Heart left ventricle (tissue), 16 donors: ENCODE measurements at regions not wholly inside any gene's neighbourhood (a gene's known extent, or its start where the extent isn't known, plus 50 kb on each side); places are given as distances from the start of the nearest gene placed in this dataset.

ENCODE experiments used
- ATAC-seq, 4 donors: fragments of 200-7000 bp; cut with Tn5 transposase; one replicate each; pipeline ENCODE4 v1.9.1; 2020 to 2022; ENCODE audit warnings: moderate library complexity in 4 of 4, mild to moderate bottlenecking in 3 of 4, moderate number of reproducible peaks in 1 of 4
- DNase-seq, 5 donors: peaks; one replicate each; pipeline ENCODE4 v3.0.0-alpha.2; 2020
- H3K27ac ChIP-seq, 12 donors: fragments of 200-600 bp; sonication (generic) in 4 of 12; one replicate each; pipeline versions ENCODE4 v1.5.0 to v1.8.0; 2016 to 2022; ENCODE audit warnings: mild to moderate bottlenecking in 2 of 12
- H3K27me3 ChIP-seq, 9 donors: fragments of 200-600 bp; sonication (generic) in 2 of 9; one replicate each; pipeline versions ENCODE4 v1.5.1 to v1.8.0; 2016 to 2022; ENCODE audit warnings: mild to moderate bottlenecking in 3 of 9
- H3K36me3 ChIP-seq, 9 donors: fragments of 200-600 bp; sonication (generic) in 2 of 9; one replicate each; pipeline versions ENCODE4 v1.5.0 to v1.8.0; 2018 to 2022; ENCODE audit warnings: mild to moderate bottlenecking in 2 of 9
- H3K4me1 ChIP-seq, 12 donors: fragments of 200-600 bp; sonication (generic) in 4 of 12; one replicate each; pipeline versions ENCODE4 v1.5.0 to v1.8.0; 2016 to 2022; ENCODE audit warnings: mild to moderate bottlenecking in 3 of 12
- H3K4me3 ChIP-seq, 12 donors: fragments of 200-600 bp; sonication (generic) in 4 of 12; one replicate each; pipeline versions ENCODE4 v1.5.0 to v1.8.0; 2017 to 2022; ENCODE audit warnings: mild to moderate bottlenecking in 9 of 12, moderate library complexity in 4 of 12
- H3K9me3 ChIP-seq, 12 donors: fragments of 200-600 bp; sonication (generic) in 4 of 12; one replicate each; pipeline versions ENCODE4 v1.5.0 to v1.8.0; 2016 to 2022; ENCODE audit warnings: mild to moderate bottlenecking in 1 of 12
- CTCF ChIP-seq, 12 donors: fragments of 200-600 bp; sonication (generic) in 4 of 12; IDR thresholded peaks; one replicate each; pipeline versions ENCODE4 v1.5.0 to v1.8.0; 2018 to 2022; ENCODE audit warnings: antibody characterized with exemption in 12 of 12, mild to moderate bottlenecking in 5 of 12
- POLR2A ChIP-seq, 2 donors: fragments of 450-650 bp; IDR thresholded peaks; one replicate each; pipeline ENCODE4 v1.6.1; 2017; ENCODE audit warnings: antibody characterized with exemption in 2 of 2, mild to moderate bottlenecking in 2 of 2, moderate library complexity in 2 of 2
- WGBS, 4 donors: extraction: QIAGEN DNeasy Blood & Tissue Kit in 2 of 4; methylation state at CpG; one replicate each; pipeline versions ENCODE4 v1.1.5 to v1.1.7; 2013 to 2018; 5-methylcytosine and 5-hydroxymethylcytosine counted together
- intact Hi-C, 10 donors: fragments of 100-400 bp; cut with DNase I; formaldehyde crosslinking; loops; one replicate each; pipeline versions ENCODE4 v1.11.1 to v1.14.2; 2022
- donor health status: ischemic (EF 13 %, LVEDD 7.1; RV severe dilation, severe dysfunction).
- donor health status: healthy with polysubstance abuse.
- donor health status: DM: no; HTN: yes; CAD: no.
- donor health status: DM: no; HTN: no; CAD: no.
- donor health status: ischemic (EF 25% LVEDD 6.9; RV normal size, moderate dysfunction).
- donor health status: ischemic (EF 25% LVEDD 5.7; RV mildly dilated, moderate dysfunction).
- donor health status: healthy.
- donor health status: DM: yes; HTN: yes; CAD: no.
- donor health status: ischemic (EF 35%, LVEDD 5.7; RV mildly dilated, moderate dysfunction).
- donor health status: nonischemic (EF 11% LVEDD 7.7; RV severe dilation, severe dysfunction).
- donor health status: DM: yes; HTN: yes; CAD: no.
- donor health status: PGD.
- donor health status: ischemic (EF 29% LVEDD 5.4; RV normal size, mild dysfunction).
- donor health status: nonischemic (EF 23%, LVEDD 6.1; RV moderate dilation, normal function).

- no peak overlapping the region for H3K27ac ChIP-seq
Measured at GRCh38 chr13:93025984-93026383, 200.6 kb upstream of the GPC6 start.

DNA sequence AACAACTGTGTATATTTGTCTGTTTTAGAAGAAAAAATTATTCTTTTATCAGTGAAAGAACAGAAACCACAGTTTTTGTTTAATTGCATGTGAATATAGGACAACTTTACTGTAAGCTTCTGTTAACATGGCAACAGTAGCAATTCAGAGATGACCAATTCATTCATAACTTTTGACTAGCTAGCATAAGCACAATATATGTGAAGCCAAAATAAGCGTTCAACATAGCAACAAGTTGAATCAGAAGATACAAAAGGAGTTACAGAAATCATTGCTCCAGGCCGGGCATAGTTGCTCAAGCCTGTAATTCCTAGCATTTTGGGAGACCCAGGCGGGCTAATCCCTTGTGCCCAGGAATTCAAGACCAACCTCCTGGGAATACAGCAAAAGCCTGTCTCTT is 197.1 kb upstream of the GPC6 start:
- WGBS, 4 donors: 74 to 89% (median 78%) methylated on average over 3 of the region's 3 CpGs
- no peaks in the 10 kb centered on the region for H3K9me3 ChIP-seq
- no peak overlapping the region for H3K27ac ChIP-seq
- TF ChIP-seq CTCF (IDR thresholded peaks at IDR 0.05) (no peak), POLR2A (IDR thresholded peaks at IDR 0.05) (no peak)
- H3K36me3 ChIP-seq: no peaks in the 10 kb centered on the region
- H3K4me3 ChIP-seq: no peak overlapping the region
- intact Hi-C loops: no loop called here
- H3K4me1 ChIP-seq: no peaks in the 10 kb centered on the region
- DNase-seq (no peak), ATAC-seq (no peak)
- H3K27me3 ChIP-seq: no peaks in the 10 kb centered on the region

More at GRCh38 chr13:93025984-93026383, 200.6 kb upstream of the GPC6 start:
- no peaks in the 10 kb centered on the region for H3K27me3 ChIP-seq
- ATAC-seq: no peak
- no peaks in the 10 kb centered on the region for H3K4me1 ChIP-seq
- peaks cover 0 to 3% (median 0%) of the 10 kb centered on the region in 12 donors for H3K9me3 ChIP-seq
- intact Hi-C loops: no loop called here
- no peak overlapping the region for H3K4me3 ChIP-seq
- WGBS, 4 donors: 82 to 86% (median 85%) methylated on average over 4 of the region's 4 CpGs
- no peak for DNase-seq
- H3K36me3 ChIP-seq: no peaks in the 10 kb centered on the region
- no peak for TF ChIP-seq POLR2A (IDR thresholded peaks at IDR 0.05)
- no peak for TF ChIP-seq CTCF (IDR thresholded peaks at IDR 0.05)

- WGBS, 4 donors: 86 to 90% (median 89%) methylated on average over 3 of the region's 3 CpGs
- no peaks in the 10 kb centered on the region for H3K9me3 ChIP-seq
- ATAC-seq (no peak), DNase-seq (no peak)
- no peak for TF ChIP-seq POLR2A (IDR thresholded peaks at IDR 0.05)
- no peak for TF ChIP-seq CTCF (IDR thresholded peaks at IDR 0.05)
- no peaks in the 10 kb centered on the region for H3K27me3 ChIP-seq
- no peaks in the 10 kb centered on the region for H3K36me3 ChIP-seq
- intact Hi-C loops: no loop called here
- H3K4me1 ChIP-seq: no peaks in the 10 kb centered on the region
- H3K4me3 ChIP-seq: no peak overlapping the region
- no peak overlapping the region for H3K27ac ChIP-seq
Measured at GRCh38 chr13:93036380-93036779, 190.2 kb upstream of the GPC6 start.

DNA sequence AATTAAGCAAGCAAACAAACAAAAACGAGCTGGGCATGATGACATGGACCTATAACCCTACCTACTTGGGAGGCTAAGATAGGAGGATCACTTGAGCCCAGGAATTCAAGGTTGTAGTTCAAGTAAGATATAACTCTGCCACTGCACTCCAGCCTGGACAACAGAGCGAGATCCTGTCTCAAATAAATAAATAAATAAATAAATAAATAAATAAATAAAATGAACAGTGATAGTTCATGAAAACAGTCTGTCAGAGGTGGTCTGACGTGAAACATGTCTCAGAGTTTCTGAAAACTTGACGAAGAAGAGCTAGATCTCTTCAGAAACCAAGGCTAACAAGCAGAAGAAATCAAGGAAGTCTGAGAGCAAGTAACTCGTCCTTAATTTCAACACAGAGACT is 188.8 kb upstream of the GPC6 start:
- ATAC-seq (no peak), DNase-seq (no peak)
- Histone ChIP-seq H3K27ac (no peak overlapping the region), H3K27me3 (no peaks in the 10 kb centered on the region), H3K4me1 (no peaks in the 10 kb centered on the region), H3K4me3 (no peak overlapping the region), H3K36me3 (no peaks in the 10 kb centered on the region), H3K9me3 (no peaks in the 10 kb centered on the region)
- intact Hi-C loops: no loop called here
- TF ChIP-seq CTCF (IDR thresholded peaks at IDR 0.05) (no peak), POLR2A (IDR thresholded peaks at IDR 0.05) (no peak)
- WGBS, 4 donors: 75 to 80% (median 77%) methylated on average over 5 of the region's 5 CpGs
